NCI-H82 (cell line): ENCODE measurements at regions not wholly inside any gene's neighbourhood (a gene's known extent, or its start where the extent isn't known, plus 50 kb on each side); places are given as distances from the start of the nearest gene placed in this dataset.
"Not testable (repeated sequence)": the region's sequence is repeated elsewhere in the genome, so short reads cannot be mapped to it uniquely, and the experiment has no call there.

Experiments
- DNase-seq: peaks from one replicate; lab custom pipeline; 2025; lab: John Stamatoyannopoulos, UW

DNA sequence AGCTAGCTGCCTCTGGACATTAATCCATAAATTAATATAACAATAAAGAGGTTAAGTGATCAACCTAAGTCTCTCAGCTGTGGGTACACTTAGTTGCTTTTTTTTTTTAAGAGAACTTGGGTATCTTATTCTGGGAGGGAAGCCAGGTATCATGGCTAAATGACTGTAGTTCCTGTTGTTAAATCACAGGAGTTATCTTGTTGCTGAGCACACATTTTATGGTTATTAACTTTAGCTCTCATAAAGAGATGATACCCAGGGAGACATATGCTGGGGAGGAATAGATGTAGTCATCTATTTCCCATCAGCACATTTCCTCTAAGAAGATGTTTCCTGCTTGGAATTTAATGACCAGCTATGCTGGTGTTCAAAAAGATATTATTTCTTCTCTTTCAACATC is 227.8 kb downstream of the PTGER3 start:
- DNase-seq, result no peak

DNA sequence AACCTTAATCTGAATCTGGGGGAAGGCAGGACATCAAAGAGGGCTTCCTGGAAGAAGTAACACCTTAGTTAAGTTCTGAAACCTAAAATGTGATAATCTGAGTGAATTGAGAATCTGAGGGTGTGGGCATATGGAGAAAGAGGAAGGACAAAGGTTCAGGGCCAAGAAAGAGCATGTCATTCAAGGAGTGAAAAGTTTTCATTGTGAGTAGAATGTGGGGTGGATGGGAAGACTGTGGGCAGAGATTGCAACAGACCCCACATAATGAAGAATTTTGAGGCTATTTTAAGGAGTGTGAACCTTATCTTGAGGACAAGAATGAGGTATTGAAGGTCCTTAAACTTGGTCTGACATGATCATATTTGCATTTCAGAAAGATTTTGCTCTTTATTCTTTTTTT is 227.2 kb downstream of the PTGER3 start:
- no peak for DNase-seq

DNA sequence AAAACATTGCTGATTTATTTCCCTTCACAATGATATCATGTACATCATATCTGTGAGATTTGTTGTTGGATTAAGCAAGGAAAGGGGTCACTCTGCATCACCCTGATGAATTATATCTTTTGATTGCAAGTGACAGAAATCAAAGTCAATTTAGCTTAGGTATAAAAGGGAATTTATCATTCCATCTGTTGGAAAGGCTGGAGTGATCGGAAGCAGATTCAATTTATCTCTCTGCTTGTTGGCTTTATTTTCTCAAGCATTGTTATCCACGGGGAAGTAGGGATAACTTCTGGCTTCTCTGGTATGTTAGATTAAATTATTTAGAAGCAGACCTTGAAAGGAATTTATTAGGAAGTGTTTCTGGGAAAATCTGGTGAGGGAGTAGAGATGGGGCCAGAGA is 226.6 kb downstream of the PTGER3 start:
- DNase-seq, result no peak

DNA sequence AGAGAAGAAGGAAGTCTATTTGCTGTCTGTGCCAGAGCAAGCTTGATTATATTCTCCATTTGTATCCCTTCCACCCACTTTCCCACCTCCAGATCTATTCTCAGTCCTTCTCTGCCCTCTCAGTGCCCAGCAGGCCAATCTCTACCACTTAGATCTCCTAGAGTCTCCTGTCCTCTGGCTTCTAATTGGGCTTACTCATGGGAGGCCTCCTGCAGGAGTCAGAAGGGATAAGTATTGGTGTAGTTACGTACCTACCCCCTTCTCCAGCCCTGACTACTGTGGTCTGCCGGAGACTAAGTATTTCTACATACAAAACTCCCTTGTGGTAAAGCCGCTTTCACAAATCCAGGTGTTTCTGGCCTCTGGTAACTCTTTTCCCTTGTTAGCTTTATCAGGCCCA is 221.2 kb downstream of the PTGER3 start:
- no peak for DNase-seq

DNA sequence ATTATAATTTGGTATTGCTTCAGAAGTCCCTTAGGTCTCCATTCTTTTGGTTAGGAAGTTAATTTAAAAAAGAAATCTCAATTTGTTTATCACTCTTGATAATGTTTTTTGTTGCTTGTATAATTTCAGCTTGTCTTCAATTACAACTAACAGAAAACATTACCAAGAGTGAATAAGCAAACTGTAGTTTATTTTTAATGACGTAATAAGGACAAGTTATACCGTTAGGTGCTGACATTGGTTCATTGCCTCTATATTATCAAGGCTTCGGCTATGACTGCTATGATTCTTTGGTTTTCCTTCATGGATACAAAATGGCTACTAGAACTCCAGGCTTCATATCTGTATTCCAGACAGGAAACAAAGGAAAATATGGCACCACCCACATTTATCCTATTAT is 220.6 kb downstream of the PTGER3 start:
- DNase-seq, result no peak

DNA sequence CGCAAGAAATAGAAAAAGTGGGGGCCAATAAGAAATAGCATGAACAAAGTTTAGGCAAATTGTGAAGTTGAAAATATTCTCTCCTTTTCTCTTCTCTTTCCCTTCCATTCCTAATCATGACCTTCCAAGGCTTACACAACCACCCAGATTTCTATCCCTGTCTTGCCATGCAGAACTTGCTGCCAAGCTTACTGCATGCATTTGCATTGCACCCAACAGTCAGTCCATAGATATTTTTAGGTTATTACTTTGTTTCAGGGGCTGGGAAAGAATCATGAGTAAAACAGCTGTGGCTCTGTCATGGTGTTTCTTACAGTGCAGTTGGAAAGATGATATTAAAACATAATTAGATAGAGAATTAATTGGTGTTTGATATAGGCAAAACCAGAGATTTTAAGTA is 219.4 kb downstream of the PTGER3 start:
- DNase-seq, result no peak

DNA sequence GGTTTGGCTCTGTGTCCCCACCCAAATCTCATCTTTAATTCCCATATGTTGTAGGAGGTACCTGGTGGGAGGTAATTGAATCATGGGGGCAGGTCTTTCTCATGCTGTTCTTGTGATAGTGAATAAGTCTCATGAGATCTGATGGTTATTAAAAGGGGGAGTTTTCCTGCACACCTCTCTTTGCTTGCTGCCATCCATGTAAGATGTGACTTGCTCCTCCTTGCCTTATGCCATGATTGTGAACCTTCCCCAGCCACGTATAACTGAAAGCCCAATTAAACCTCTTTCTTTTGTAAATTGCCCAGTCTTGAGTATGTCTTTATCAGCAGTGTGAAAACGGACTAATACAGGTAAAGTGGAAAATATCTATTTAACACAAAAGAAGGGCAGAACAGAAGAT is 213.3 kb downstream of the PTGER3 start:
- not testable (repeated sequence) for DNase-seq

DNA sequence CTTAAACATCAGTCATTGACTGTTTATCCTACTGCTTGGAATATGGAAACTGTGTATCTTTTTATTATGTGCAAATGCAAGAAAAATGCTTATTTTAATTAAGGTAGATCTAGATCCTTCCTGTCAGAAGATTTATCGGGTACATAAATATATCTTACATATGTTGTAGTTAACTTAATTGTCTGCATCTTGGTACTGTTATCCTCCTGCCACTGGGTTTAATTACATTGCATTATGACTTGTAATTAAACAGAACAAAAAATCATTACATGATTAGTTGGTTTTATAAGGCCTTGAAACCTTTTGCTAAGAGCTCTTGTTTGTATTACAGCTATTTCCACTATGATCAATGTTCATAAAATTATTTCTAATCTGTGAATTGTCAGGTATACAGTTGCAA is 211.2 kb downstream of the PTGER3 start:
- DNase-seq, result no peak

DNA sequence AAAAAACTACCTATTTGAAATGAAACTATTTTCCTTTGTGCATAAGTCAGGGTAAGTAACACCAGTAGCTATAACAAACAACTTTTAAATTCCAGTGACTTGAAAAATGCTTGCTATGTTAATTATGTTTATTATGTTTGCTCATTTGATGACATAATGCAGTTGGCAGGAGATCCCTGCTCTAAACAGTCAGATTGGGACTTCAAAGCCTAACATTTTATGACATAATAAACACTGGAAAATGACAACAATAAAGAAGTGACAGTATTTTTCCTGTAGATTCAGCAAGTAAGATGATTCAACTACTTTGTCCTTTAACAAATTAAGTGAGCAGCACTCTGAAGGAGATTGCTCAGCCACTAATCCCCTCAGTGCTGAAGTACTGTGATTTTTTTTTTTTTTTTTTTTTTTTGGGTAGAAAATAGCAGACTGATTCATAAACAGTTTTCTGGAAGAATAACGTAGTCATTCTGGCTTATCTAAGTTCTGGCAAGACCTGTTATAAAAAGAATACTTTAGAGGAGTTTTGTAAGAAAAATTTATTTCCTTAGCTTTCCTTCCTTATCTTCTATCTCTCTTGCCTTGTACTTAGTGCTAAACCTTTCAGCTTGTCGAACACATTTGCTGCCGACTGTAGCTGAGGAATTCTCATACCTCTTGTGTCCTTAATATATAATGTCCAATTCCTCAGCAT is 207.2 kb downstream of the PTGER3 start:
- DNase-seq, result no peak

DNA sequence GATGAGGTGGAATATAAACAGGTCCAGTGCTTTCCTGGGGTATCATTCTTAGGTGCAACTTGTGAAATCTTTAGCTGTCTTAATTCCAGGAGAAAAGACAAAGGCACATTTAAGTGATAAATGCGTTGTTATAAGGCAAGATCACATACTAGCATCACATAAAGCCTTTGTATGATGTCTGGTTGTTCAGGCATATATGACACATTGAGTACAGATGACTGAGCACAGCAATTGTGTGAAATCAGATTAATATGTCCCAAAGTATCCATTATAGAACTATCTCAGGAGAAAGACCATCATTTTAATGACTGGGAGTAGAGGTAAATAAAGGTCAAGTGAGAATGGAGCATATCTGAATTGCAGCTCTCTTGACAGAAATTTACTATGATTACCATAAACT is 205.1 kb downstream of the PTGER3 start:
- no peak for DNase-seq

DNA sequence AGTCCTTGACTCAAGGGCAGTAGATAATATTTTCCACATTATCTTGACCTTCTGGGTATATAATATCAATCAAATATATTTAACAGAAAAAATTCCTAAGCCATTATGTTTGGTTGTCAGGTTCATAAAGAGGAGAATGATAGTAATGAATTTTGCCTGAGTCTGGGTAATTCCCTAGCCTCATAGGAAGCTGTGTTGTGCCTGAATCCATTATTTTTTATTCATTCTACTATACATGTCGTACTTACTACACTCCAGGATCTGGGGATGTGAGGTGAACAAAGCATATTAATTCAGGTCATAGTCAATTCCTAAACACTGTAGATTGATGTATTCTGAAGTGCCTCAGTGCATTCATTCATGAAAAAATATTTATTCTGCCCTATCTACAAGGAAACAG is 204.2 kb downstream of the PTGER3 start:
- DNase-seq, result no peak

DNA sequence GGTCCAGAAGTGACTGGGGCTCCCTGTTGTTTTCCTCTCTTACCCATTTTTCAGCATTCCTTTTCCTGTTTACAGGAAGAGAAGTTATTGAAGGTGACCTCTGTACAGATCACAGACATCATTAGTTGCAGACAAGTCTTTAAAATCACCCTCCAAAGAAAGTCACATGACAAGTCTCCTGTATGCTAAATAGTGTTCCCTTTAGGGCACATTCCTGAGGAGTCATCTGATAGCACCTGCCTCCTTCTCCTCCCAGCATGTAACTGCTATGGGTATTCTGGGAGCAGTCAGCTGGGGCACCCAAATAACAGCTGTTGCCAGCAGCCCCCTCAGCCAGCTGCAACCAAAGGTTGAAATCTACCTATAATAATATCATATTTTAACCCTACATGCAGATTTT is 200.6 kb downstream of the PTGER3 start:
- DNase-seq, result no peak

DNA sequence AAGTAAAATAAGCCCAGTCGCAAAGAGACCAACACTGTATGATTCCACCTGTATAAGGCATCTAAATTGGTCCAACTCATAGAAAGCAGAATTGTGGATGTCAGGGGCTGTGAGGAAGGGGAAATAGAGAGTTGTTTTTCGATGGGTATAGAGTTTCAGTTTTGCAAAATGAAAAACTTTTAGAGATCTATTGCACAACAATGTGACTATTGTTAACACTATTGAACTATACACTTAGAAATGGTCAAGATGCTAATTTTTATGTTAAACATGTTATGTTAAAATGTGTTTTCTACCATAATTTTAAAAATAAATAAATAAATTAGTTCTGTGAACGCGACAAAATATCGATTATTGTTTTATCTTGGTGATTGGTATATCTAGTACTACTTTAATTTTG is 192.4 kb downstream of the PTGER3 start:
- DNase-seq, result no peak

DNA sequence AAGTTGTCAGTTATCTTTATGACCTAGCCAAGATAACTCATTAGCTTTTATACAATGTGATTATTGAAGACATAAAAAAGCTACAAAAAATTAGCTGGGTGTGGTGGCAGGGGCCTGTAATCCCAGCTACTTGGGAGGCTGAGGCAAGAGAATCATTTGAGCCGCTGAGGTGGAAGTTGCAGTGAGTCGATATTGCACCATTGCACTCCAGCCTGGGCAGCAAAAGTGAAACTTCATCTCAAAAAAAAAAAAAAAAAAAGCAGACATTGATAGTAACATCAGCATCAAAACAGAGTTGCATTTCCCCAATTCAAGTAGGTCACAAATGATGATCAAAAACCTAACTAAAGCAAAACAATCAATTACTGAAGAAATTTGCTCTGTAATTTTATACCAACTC is 191.4 kb downstream of the PTGER3 start:
- DNase-seq, result no peak

DNA sequence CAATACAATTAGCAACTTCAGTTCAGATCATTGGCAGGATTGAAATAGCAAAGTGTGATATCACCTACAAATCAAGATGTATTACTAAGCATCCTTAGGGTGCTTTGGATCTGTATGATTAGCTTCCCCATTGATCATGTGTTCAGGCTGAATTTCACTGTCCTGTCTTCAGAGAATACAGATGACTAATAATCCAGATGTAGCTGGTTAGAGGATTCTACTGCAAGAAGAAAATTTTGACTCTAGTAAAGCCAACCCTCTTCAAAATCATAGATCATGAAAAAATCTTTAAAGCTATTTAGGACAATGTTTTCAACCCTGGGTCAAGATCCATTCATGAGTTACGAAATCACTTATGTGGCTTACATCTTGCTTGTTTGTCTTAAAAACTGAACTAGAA is 184.4 kb downstream of the PTGER3 start:
- no peak for DNase-seq

DNA sequence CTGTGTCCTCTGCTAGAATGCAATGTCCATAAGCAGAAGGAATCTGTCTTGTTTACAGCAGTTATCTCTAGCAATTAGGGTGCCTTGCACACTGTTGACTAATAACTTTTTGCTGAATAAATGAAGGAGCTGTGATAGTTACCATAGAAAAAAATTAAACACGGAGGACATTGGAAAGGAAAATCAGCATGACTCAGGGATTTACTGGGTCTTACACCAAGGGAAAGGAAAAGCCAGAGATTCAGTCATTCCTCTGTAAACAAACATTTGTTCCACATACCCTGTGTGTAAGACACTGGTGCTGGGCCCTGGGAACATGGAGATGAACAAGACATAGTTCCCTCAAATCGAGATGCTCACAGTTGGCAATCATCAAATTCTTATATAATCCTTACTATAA is 183.3 kb downstream of the PTGER3 start:
- no peak for DNase-seq

DNA sequence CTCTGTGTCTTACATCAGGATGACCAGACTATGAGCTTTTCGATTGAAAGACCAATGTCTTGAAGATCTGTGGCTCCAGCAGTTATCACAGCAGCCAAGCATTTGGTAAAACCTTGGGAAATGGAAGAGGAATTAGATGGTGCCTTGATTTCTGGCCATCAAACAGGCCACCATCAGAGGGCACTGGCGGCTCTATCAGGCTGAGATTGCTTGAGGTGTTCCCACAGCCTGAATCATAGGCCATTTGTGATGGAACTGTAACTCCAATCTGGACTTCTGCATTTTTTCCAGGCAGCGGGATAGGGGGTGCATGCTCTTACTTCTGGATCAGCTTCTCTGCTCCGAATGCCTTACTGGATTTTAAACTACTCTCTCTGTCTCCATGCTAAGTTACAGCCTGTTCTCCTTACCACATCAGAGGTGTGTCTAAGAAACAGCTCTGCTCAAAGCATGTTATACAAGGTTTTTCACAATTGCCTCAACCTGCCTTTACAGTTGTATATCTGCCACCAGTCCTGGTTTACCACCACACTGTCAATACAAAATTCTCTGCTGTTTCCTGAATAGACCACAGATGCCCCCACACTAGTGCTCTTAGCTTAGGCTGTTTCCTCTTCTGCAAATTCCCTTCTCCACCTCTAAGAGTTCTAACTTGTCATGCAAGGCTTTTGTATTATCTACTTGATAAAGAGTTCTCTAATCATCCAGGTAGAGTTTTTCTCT is 180.9 kb downstream of the PTGER3 start:
- no peak for DNase-seq

DNA sequence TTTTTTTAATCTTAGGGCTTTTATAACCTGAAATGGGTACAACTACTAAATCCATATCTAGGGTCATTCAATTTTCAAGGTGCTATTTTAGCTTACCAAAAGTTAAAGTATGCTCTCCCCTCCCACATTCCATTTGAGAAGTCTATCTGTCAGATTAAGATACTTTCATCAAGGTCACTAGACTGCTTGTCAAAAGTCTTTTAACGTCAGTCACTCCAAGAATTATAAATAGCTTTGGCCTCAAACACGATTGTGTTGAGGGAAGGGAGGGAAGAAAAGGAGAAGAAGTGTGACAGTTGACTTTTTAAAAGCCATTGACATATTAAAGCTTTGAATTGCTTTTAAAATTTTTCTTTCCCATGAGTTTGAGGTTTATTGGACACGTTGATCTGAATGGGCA is 175.8 kb downstream of the PTGER3 start:
- DNase-seq, result no peak

DNA sequence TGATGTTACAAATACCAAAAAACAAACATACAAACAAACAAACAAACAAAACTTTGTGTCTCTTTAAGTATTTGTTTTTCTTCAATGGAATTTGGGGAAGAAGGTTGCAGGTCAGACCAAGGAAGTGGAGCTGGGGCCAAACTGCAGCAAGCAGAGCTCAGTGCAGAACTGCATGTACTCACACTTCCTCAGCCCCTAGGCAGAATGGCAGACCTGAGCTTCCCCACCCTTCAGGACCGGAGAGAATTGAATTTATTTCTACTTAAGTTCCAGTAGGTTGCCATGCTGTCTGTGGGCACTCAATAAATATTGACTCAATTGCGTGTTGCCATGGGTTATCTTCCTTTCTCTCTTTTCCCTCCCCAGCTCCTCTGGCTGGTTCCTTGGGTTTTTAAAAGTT is 173.6 kb downstream of the PTGER3 start:
- DNase-seq, result no peak

DNA sequence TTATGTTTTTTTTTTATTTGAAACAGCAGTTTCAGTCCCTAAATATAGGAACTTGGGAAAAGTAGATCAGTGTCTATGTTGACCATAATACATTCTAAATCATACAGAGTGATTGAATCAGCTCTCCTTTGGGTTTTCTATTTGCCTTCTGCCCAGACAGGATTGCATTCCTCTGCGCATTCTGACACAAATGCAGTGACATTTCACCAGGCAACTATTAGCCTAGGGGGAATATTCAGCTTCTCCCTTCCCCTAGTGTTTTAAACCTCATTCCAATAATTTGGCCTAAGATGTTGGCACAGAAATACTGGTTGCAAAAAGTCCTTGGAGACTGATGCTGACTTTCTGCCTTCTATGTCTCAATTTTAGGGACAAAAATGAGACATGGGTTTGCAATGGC is 172.8 kb downstream of the PTGER3 start:
- DNase-seq, result no peak

DNA sequence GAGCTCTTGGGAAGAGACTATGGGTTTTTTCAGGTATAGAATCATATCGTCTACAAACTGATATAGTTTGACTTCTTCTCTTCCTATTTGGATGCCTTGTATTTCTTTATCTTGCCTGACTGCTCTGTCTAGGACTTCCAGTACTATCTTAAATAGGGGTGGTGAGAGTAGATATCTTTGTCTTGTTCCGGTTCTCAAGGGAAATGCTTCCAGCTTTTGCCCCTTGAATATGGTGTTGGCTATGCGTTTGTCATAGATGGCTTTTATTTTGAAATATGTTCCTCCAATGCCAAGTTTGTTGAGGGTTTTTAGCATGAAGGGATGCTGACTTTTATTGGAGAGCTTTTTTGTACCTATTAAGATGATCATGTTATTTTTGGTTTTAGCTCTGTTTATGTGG is 170.3 kb downstream of the PTGER3 start:
- no peak for DNase-seq

DNA sequence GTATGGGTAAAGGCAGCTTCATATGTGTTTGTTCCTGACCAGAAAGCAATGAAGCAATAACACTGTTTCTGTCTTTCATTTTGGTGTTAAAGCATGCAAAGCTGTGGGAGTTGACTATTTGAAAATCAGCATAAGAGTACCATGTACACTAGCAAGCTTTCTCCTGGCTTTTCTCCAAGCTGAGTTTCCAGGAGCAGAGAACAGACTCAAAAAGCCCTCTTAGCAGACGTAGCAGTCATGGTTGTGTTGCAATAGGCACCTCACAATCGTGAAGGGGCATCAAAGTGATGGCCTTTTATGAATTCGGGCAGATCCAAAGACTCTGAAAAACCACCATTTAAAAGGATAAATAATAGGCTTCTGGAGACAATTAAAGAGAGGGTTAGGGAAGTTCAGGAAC is 159.7 kb downstream of the PTGER3 start:
- DNase-seq, result no peak

DNA sequence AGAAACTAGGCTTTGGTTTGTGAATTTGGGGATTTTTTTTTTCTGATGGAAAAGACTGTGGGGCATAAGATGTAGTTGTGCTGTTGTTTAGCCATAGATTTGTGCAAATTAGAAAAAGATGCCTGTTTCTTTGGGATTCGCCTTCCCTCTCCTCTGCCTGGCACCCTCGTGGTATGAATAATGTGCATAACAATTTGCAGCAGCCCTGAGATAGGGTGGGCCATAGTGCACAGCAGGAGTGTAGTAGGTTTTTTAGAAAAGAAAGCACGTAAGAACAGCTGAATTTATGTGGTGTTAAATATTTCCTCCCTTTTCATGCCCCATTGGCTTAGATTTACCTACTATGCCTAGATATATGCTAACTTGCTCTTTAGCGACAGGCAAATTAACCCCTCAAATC is 158.9 kb downstream of the PTGER3 start:
- DNase-seq, result no peak

DNA sequence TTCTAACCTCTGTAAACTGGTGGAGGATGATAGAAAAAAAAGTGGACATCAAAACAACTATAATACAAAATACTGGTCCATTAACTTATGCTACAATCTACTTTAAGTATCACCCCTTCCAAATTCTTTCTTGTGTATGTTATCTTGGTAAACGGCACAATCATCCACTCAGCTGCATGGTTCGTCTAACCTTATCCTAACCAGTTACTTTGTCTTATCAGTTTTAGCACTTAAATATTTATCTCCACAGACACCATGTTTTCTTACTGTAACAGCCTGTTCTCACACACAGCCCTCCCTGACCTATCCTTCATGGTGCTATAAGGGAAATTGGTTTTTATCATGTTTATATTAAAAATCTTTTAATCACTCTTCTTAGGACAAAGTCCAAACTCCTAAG is 157.2 kb downstream of the PTGER3 start:
- no peak for DNase-seq
